DOHH2 (cell line): ENCODE measurements at regions not wholly inside any gene's neighbourhood (a gene's known extent, or its start where the extent isn't known, plus 50 kb on each side); places are given as distances from the start of the nearest gene placed in this dataset.

Experiments used
- H3F3A ChIP-seq: fragments of 200-600 bp; sonication (generic), shearing (Covaris generic); 2 replicates; pipeline ENCODE4 v1.6.0; 2016; ENCODE audit warnings: antibody characterized with exemption, mild to moderate bottlenecking; ENCODE audit not compliant: control insufficient read depth, insufficient read depth
- H3K27ac ChIP-seq: fragments of 200-600 bp; sonication (generic); 2 replicates; pipeline ENCODE4 v1.5.1; 2014; ENCODE audit warnings: low read depth, mild to moderate bottlenecking, low read length, moderate library complexity
- H3K27me3 ChIP-seq: fragments of 200-600 bp; sonication (generic); 2 replicates; pipeline ENCODE4 v1.6.1; 2014; ENCODE audit warnings: mild to moderate bottlenecking, low read length, mixed read lengths; ENCODE audit not compliant: control insufficient read depth
- H3K36me3 ChIP-seq: fragments of 200-600 bp; sonication (generic); 2 replicates; pipeline ENCODE4 v1.6.1; 2014; ENCODE audit warnings: mild to moderate bottlenecking, low read length, moderate library complexity, mixed read lengths; ENCODE audit not compliant: control insufficient read depth
- H3K4me1 ChIP-seq: fragments of 200-600 bp; sonication (generic); 2 replicates; pipeline ENCODE4 v1.6.1; 2014; ENCODE audit warnings: mild to moderate bottlenecking, low read length, mixed read lengths; ENCODE audit not compliant: control insufficient read depth
- H3K4me2 ChIP-seq: fragments of 200-600 bp; sonication (generic); 2 replicates; pipeline ENCODE4 v1.6.0; 2014; ENCODE audit warnings: mild to moderate bottlenecking, low read length, moderate library complexity
- H3K4me3 ChIP-seq: fragments of 200-600 bp; sonication (generic); 2 replicates; pipeline ENCODE4 v1.5.1; 2014; ENCODE audit warnings: mild to moderate bottlenecking, low read length, mixed read lengths
- H3K79me2 ChIP-seq: fragments of 200-600 bp; sonication (generic); 2 replicates; pipeline ENCODE4 v1.6.1; 2014; ENCODE audit warnings: mild to moderate bottlenecking, low read length, mixed read lengths; ENCODE audit not compliant: control insufficient read depth
- H3K9me2 ChIP-seq: fragments of 200-600 bp; sonication (generic); replicated peaks from 2 replicates; pipeline ENCODE4 v1.6.1; 2014; ENCODE audit warnings: mild to moderate bottlenecking, low read length, mixed read lengths; ENCODE audit not compliant: control insufficient read depth
- H3K9me3 ChIP-seq: fragments of 200-600 bp; sonication (generic); 2 replicates; pipeline ENCODE4 v1.6.1; 2014; ENCODE audit warnings: antibody characterized with exemption, low read length, mixed read lengths; ENCODE audit not compliant: control insufficient read depth, insufficient read depth
- H4K20me1 ChIP-seq: fragments of 200-600 bp; sonication (generic); 2 replicates; pipeline ENCODE4 v1.6.0; 2014; ENCODE audit warnings: low read depth, mild to moderate bottlenecking, antibody characterized with exemption, low read length, moderate library complexity; ENCODE audit not compliant: control insufficient read depth, insufficient read depth
- CTCF ChIP-seq: fragments of 200-600 bp; sonication (generic); IDR thresholded peaks from one replicate; pipeline ENCODE4 v1.5.1; 2014; ENCODE audit warnings: antibody characterized with exemption, mild to moderate bottlenecking, low read depth, low read length; ENCODE audit not compliant: poor library complexity, severe bottlenecking
- EZH2phosphoT487 ChIP-seq: fragments of 200-600 bp; sonication (generic); IDR thresholded peaks from 2 replicates; pipeline ENCODE4 v1.6.1; 2017; ENCODE audit warnings: borderline replicate concordance, mild to moderate bottlenecking, antibody characterized with exemption, low read length, moderate library complexity, mixed read lengths

GRCh38 chr9:134983506-134984371 lies 66.0 kb upstream of the FCN1 start:
- Histone ChIP-seq H3K9me2 (no peaks in the 10 kb centered on the region), H3K27me3 (no peaks in the 10 kb centered on the region), H3K9me3 (no peaks in the 10 kb centered on the region), H3K79me2 (no peaks in the 10 kb centered on the region), H3K27ac (no peak overlapping the region), H3K4me2 (no peak overlapping the region), H3K36me3 (no peaks in the 10 kb centered on the region), H3F3A (no peaks in the 10 kb centered on the region), H3K4me3 (no peak overlapping the region), H4K20me1 (no peaks in the 10 kb centered on the region), H3K4me1 (no peaks in the 10 kb centered on the region)
- TF ChIP-seq CTCF, result no peak
- no peak for TF ChIP-seq EZH2phosphoT487

GRCh38 chr9:134984372-134985265 lies 66.9 kb upstream of the FCN1 start:
- Histone ChIP-seq H3K36me3 (no peaks in the 10 kb centered on the region), H3K4me3 (no peak overlapping the region), H3K4me1 (no peaks in the 10 kb centered on the region), H4K20me1 (no peaks in the 10 kb centered on the region), H3K79me2 (no peaks in the 10 kb centered on the region), H3K27ac (no peak overlapping the region), H3K9me3 (no peaks in the 10 kb centered on the region), H3K4me2 (no peak overlapping the region), H3F3A (no peaks in the 10 kb centered on the region), H3K27me3 (no peaks in the 10 kb centered on the region), H3K9me2 (no peaks in the 10 kb centered on the region)
- no peak for TF ChIP-seq EZH2phosphoT487
- TF ChIP-seq CTCF, result no peak

GRCh38 chr9:134985451-134985850 lies 67.7 kb upstream of the FCN1 start:
- TF ChIP-seq CTCF (no peak), EZH2phosphoT487 (no peak)
- Histone ChIP-seq H3K36me3 (no peaks in the 10 kb centered on the region), H3K27ac (no peak overlapping the region), H3K27me3 (no peaks in the 10 kb centered on the region), H3K4me1 (no peaks in the 10 kb centered on the region), H3F3A (no peaks in the 10 kb centered on the region), H3K9me3 (no peaks in the 10 kb centered on the region), H3K4me3 (no peak overlapping the region), H3K79me2 (no peaks in the 10 kb centered on the region), H4K20me1 (no peaks in the 10 kb centered on the region), H3K4me2 (no peak overlapping the region), H3K9me2 (no peaks in the 10 kb centered on the region)
